ENCODE measurements at regions not wholly inside any gene's neighbourhood (a gene's known extent, or its start where the extent isn't known, plus 50 kb on each side); places are given as distances from the start of the nearest gene placed in this dataset.

DNA sequence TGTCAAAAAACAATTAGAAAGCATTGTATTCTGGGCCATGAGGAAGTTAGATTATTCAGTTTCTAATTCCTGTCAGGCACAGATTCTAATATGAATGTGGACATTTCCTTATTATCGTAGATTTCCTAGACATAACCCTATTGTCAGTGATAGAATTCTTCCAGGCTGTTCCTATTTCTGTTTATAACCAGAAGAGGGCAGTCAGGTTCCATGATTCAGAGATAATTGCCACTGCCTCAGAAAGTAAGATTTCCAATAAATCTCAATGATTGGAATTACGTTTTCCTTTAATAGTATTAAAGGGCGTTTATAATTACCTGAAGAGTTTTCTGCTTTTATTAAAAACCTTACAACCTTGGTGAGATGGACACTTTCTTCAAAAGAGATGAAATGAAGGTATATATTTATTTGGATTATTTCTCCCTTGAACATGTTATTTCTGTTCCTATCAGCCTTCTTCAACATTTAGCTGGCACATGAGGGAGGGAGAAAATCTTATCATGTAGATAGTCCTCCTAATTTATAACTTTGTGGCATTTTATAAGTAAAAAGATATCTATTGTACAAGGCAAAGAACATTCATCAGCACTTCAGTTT lies 439.2 kb downstream of the MCTP2 start:
- CTCF ChIA-PET: interaction anchor here (0.6 to 2.3 kb wide), 17 partner anchors 8 to 1335 kb away, joined by 3 to 11 read pairs (median 3); no protein-coding TSS in a partner anchor
- no peak for ATAC-seq

DNA sequence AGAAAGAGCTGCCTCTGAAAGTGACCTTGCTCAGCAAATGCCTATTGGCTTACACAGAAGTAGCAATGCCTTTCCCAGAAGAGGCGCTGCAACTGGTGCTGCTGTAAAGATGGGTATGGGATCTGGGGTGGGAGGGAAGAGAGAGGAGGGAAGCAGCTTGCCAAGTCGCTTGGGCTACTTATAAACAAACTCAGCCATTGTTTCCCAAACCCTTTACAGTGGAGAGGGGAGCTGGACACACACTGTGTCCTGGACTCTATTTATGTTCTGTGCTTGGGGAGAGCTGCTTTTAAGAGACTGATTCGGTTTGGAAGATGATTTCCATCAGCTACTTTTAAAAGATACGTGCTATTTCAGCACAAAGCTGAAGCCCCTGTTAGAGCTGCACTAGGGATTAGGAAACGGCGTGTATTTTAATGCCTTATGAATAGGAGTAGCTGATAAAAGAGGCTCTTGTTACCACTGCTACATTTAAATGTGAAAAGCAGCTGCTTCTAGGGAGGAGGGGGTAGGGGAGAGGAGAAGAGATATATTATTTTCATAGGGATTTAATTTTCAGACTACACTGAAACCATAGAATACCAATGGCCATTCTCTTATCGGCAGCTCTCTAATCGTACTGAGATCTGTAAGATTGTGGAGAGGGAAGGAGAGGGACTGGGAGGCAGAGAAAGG lies 440.6 kb downstream of the MCTP2 start:
- H3K27me3 Mint-ChIP-seq: peaks cover 1% of the 10 kb centered on the region

More for the DNA sequence above, 439.2 kb downstream of the MCTP2 start:
- Mint-ChIP-seq H3K36me3 (ENCODE audit: low read depth) (no peaks in the 10 kb centered on the region), H3K27ac (no peak overlapping the region), H3K9me3 (no peaks in the 10 kb centered on the region), H3K4me1 (ENCODE audit: low read depth) (no peaks in the 10 kb centered on the region), H3K27me3 (peaks cover 13% of the 10 kb centered on the region), H3K4me3 (no peak overlapping the region)
- DNase-seq: no peak
- POLR2A ChIA-PET: interaction anchor here (0.6 to 2.1 kb wide), 2 partner anchors 10 to 1350 kb away, joined by 3 to 7 read pairs; no protein-coding TSS in a partner anchor
- intact Hi-C loops (cut with micrococcal nuclease): no loop called here
- TF ChIP-seq, protein P1, sequence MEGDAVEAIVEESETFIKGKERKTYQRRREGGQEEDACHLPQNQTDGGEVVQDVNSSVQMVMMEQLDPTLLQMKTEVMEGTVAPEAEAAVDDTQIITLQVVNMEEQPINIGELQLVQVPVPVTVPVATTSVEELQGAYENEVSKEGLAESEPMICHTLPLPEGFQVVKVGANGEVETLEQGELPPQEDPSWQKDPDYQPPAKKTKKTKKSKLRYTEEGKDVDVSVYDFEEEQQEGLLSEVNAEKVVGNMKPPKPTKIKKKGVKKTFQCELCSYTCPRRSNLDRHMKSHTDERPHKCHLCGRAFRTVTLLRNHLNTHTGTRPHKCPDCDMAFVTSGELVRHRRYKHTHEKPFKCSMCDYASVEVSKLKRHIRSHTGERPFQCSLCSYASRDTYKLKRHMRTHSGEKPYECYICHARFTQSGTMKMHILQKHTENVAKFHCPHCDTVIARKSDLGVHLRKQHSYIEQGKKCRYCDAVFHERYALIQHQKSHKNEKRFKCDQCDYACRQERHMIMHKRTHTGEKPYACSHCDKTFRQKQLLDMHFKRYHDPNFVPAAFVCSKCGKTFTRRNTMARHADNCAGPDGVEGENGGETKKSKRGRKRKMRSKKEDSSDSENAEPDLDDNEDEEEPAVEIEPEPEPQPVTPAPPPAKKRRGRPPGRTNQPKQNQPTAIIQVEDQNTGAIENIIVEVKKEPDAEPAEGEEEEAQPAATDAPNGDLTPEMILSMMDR (IDR thresholded peaks at IDR 0.05): peak; percentile 73

DNA sequence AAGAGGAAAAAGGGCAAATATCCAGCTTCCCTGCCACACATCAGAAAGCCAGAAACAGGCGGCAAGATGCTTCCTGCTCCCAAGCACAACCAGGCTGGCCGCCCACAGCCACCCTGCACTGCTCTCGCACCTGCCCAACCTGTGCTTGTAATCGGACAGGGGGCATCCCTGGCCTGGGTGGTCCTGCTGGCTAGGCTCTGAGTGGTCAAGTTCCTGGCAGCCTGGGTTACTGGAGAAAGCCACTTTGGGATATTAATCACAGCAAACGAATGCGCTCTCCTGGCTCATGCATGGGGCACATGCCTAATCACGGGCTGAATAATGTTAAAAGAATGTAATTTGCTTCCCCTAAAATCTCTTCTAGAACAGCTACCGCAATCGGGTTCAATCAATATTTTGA lies 442.4 kb downstream of the MCTP2 start:
- ChIA-PET POLR2A (no interaction called here), CTCF (interaction anchor here (1.1 kb wide), 1 partner anchor 92 kb away, joined by 4 read pairs; no protein-coding TSS in a partner anchor)
- H3K27me3 Mint-ChIP-seq: peaks cover 6% of the 10 kb centered on the region

More for the DNA sequence above, 440.6 kb downstream of the MCTP2 start:
- ChIA-PET POLR2A (interaction anchor here (2.1 kb wide), 1 partner anchor 9 kb away, joined by 7 read pairs; no protein-coding TSS in a partner anchor), CTCF (interaction anchor here (1.9 kb wide), 1 partner anchor 89 kb away, joined by 11 read pairs; no protein-coding TSS in a partner anchor)
- Mint-ChIP-seq H3K36me3 (ENCODE audit: low read depth) (no peaks in the 10 kb centered on the region), H3K4me3 (no peak overlapping the region), H3K4me1 (ENCODE audit: low read depth) (no peaks in the 10 kb centered on the region), H3K27ac (no peak overlapping the region), H3K9me3 (no peaks in the 10 kb centered on the region)
- intact Hi-C loops (cut with micrococcal nuclease): no loop called here
- ATAC-seq: no peak
- no peak for DNase-seq
- TF ChIP-seq, protein P1 (IDR thresholded peaks at IDR 0.05): no peak

DNA sequence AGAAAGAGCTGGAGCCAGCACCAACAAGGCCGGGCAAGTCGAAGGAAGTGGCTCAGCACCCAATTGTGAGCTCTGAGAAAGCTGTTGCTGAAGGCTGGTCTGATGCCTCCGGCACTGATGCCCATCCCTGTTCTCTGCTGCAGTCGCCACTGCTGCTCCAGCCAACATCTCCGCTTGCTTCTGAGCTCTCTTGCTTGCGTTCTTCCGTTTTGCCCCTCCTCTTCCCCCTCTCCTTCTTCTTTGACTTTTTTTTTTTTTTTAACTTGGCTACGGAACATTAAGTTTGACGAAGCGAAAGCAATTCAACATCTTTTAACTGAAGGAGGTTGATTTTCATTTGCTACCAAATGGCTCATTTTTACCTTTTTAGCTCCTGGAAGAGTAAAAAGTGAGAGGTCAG lies 442.9 kb downstream of the MCTP2 start:
- Mint-ChIP-seq H3K9me3 (no peaks in the 10 kb centered on the region), H3K27ac (no peak overlapping the region), H3K4me3 (no peak overlapping the region), H3K36me3 (ENCODE audit: low read depth) (no peaks in the 10 kb centered on the region), H3K27me3 (peaks cover 6% of the 10 kb centered on the region), H3K4me1 (ENCODE audit: low read depth) (no peaks in the 10 kb centered on the region)
- intact Hi-C loops (cut with micrococcal nuclease): no loop called here
- no peak for DNase-seq
- TF ChIP-seq, protein P1 (IDR thresholded peaks at IDR 0.05): no peak
- no peak for ATAC-seq
- ChIA-PET POLR2A (no interaction called here), CTCF (interaction anchor here (1.1 kb wide), 1 partner anchor 93 kb away, joined by 4 read pairs; no protein-coding TSS in a partner anchor)

More for the DNA sequence above, 442.4 kb downstream of the MCTP2 start:
- H3K4me1 Mint-ChIP-seq (ENCODE audit: low read depth): no peaks in the 10 kb centered on the region
- no peaks in the 10 kb centered on the region for H3K9me3 Mint-ChIP-seq
- no peaks in the 10 kb centered on the region for H3K36me3 Mint-ChIP-seq (ENCODE audit: low read depth)
- H3K27ac Mint-ChIP-seq: no peak overlapping the region
- no peak overlapping the region for H3K4me3 Mint-ChIP-seq
- intact Hi-C loops (cut with micrococcal nuclease): no loop called here
- ATAC-seq (no peak), DNase-seq (no peak)
- TF ChIP-seq, protein P1 (IDR thresholded peaks at IDR 0.05): no peak

DNA sequence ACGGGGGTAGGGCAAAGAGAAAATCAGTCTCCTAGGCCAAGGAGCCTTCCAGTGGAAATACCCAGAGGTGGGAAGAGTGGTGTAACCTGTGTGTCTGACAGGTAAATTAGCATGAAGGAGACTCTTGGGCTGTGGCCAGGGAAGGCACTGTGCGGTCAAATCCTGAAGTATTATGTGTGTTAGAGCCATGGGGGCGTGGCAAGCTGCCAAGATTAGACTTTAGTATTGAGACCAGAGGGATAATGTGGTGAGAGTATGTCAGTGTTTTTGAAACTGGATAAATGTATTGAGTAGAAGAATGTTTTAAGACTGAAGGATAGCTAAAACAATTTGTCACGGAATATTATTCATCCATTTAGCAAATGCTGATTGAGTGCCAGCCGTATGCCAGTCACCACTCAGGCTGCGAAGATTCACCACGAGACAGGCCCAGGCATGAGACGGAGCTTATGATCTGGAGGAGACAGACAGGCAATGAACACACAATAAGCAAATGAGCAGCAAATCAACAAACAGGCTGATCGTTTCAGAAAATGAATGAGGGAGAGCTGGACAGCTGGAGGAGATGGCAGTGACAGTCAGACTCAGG lies 445.9 kb downstream of the MCTP2 start:
- no peak overlapping the region for H3K27ac Mint-ChIP-seq
- TF ChIP-seq, protein P1 (IDR thresholded peaks at IDR 0.05): no peak
- H3K4me1 Mint-ChIP-seq (ENCODE audit: low read depth): no peaks in the 10 kb centered on the region
- peaks cover 8% of the 10 kb centered on the region for H3K27me3 Mint-ChIP-seq
- H3K9me3 Mint-ChIP-seq: no peaks in the 10 kb centered on the region
- CTCF ChIA-PET: no interaction called here
- intact Hi-C loops (cut with micrococcal nuclease): no loop called here
- no peak overlapping the region for H3K4me3 Mint-ChIP-seq
- ATAC-seq: no peak
- no peaks in the 10 kb centered on the region for H3K36me3 Mint-ChIP-seq (ENCODE audit: low read depth)
- POLR2A ChIA-PET: no interaction called here
- DNase-seq: no peak

Measured in activated CD8-positive, alpha-beta T cell treated with anti-CD3 and anti-CD28 coated beads for 36 hours (primary cell).